ENCODE measurements at regions not wholly inside any gene's neighbourhood (a gene's known extent, or its start where the extent isn't known, plus 50 kb on each side); places are given as distances from the start of the nearest gene placed in this dataset.
"Not testable (repeated sequence)": the region's sequence is repeated elsewhere in the genome, so short reads cannot be mapped to it uniquely, and the experiment has no call there.

DNA sequence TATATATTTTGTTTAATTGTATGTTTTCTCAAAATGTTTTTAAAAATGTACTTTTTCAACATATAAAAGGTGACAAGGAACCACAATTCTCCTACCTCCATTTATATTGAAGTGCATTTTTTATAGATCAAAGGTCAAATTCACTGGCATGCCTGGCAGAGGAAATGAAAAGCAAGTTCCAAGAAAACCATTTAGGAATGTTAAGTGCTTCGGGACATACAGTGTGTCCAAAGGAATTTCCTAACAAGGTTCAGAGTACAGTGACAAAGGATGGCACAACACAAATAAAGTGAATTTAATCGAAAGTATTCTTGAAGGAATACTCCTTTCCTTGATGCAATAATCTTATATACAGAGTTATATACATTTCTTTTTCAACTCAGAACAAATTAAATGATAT, 242.3 kb downstream of the CCER1 start:
- ATAC-seq (no peak), DNase-seq (no peak)
- intact Hi-C loops (cut with DNase I), result no loop called here
- H3K4me1 ChIP-seq, result no peaks in the 10 kb centered on the region
- WGBS, 3 donors, result 47 to 55% (median 52%) methylated on average over 2 of the region's 2 CpGs
- H3K4me3 ChIP-seq, result no peak overlapping the region
- no peaks in the 10 kb centered on the region for H3K27me3 ChIP-seq (ENCODE audit: insufficient read depth in 3 of 3, low read length in 2 of 3)
- H3K27ac ChIP-seq, result no peak overlapping the region
- TF ChIP-seq, protein P1, sequence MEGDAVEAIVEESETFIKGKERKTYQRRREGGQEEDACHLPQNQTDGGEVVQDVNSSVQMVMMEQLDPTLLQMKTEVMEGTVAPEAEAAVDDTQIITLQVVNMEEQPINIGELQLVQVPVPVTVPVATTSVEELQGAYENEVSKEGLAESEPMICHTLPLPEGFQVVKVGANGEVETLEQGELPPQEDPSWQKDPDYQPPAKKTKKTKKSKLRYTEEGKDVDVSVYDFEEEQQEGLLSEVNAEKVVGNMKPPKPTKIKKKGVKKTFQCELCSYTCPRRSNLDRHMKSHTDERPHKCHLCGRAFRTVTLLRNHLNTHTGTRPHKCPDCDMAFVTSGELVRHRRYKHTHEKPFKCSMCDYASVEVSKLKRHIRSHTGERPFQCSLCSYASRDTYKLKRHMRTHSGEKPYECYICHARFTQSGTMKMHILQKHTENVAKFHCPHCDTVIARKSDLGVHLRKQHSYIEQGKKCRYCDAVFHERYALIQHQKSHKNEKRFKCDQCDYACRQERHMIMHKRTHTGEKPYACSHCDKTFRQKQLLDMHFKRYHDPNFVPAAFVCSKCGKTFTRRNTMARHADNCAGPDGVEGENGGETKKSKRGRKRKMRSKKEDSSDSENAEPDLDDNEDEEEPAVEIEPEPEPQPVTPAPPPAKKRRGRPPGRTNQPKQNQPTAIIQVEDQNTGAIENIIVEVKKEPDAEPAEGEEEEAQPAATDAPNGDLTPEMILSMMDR (IDR thresholded peaks at IDR 0.05), result no peak
- no peaks in the 10 kb centered on the region for H3K36me3 ChIP-seq (ENCODE audit: insufficient read depth in 1 of 2, low read depth in 1 of 2)
- H3K9me3 ChIP-seq, result no peaks in the 10 kb centered on the region

DNA sequence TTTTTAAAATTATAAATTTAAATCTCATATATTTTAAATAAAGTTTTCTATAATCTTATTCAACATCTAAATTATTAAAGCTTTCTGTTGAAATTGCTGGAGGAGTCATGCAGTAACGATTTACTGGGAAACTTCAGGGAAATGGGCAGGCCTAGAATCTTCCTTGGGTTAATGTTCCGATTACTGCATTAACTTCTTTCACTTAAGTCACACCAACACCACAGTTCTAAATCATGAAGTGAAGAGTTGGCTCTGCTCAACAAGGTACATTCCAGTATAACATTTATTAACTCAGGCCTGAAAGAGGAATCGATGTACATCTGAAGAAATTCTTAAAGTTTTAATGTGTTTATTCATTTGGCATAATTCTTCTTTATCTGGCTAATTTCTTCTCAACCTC, 244.3 kb downstream of the CCER1 start:
- Histone ChIP-seq H3K27me3 (ENCODE audit: insufficient read depth in 3 of 3, low read length in 2 of 3) (no peaks in the 10 kb centered on the region), H3K36me3 (ENCODE audit: insufficient read depth in 1 of 2, low read depth in 1 of 2) (no peaks in the 10 kb centered on the region), H3K4me3 (no peak overlapping the region), H3K9me3 (no peaks in the 10 kb centered on the region), H3K27ac (no peak overlapping the region), H3K4me1 (no peaks in the 10 kb centered on the region)
- ATAC-seq (no peak), DNase-seq (no peak)
- intact Hi-C loops (cut with DNase I), result no loop called here
- WGBS, 3 donors, result 91 to 97% (median 96%) methylated on average over 3 of the region's 3 CpGs
- TF ChIP-seq, protein P1 (IDR thresholded peaks at IDR 0.05), result no peak

DNA sequence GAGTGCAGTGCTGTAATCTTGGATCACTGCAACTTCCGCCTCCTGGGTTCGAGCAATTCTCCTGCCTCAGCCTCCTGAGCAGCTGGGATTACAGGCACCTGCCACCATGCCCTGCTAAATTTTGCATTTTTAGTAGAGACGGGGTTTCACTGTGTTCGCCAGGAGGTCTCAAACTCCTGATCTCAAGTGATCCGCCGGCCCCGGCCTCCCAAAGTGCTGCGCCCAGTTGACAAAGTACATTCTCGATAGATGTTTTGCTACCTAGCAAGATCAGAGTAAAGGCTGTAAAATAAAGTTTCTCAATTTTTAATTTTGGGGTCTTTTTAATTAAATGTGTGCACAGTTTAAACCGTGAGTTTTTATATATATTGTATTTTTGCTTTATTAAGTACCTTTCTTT, 248.9 kb downstream of the CCER1 start:
- no peaks in the 10 kb centered on the region for H3K27me3 ChIP-seq (ENCODE audit: insufficient read depth in 3 of 3, low read length in 2 of 3)
- intact Hi-C loops (cut with DNase I), result no loop called here

DNA sequence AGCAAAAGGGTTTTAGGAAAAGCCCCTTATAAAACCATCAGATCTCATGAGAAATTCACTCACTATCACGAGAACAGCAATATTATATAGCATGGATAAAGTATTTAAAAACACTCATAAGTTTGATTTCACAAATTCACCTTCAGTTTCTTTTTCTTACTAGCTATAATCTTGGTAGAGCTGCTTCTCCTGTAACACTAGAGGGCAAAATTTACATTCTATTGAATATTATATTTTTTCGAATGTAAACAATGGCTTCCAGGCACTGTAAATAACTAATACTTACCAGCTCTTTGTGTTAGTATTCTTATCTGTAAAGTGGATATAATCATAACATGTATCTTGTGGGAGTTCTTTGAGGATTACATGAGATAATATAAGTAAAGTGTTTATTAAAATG, 259.6 kb downstream of the CCER1 start:
- H3K36me3 ChIP-seq (ENCODE audit: insufficient read depth in 1 of 2, low read depth in 1 of 2), result no peaks in the 10 kb centered on the region
- DNase-seq, result no peak
- H3K4me1 ChIP-seq, result no peaks in the 10 kb centered on the region
- ATAC-seq, result no peak
- no peaks in the 10 kb centered on the region for H3K27me3 ChIP-seq (ENCODE audit: insufficient read depth in 3 of 3, low read length in 2 of 3)
- WGBS, 3 donors, result 84 to 91% (median 86%) methylated on average over 2 of the region's 2 CpGs
- H3K9me3 ChIP-seq, result no peaks in the 10 kb centered on the region
- TF ChIP-seq, protein P1 (IDR thresholded peaks at IDR 0.05), result no peak
- H3K4me3 ChIP-seq, result no peak overlapping the region
- intact Hi-C loops (cut with DNase I), result no loop called here
- no peak overlapping the region for H3K27ac ChIP-seq

More for the DNA sequence above, 248.9 kb downstream of the CCER1 start:
- DNase-seq, result no peak
- ATAC-seq, result no peak
- no peak overlapping the region for H3K4me3 ChIP-seq
- no peaks in the 10 kb centered on the region for H3K4me1 ChIP-seq
- TF ChIP-seq, protein P1 (IDR thresholded peaks at IDR 0.05), result no peak
- no peaks in the 10 kb centered on the region for H3K9me3 ChIP-seq
- no peak overlapping the region for H3K27ac ChIP-seq
- WGBS, 3 donors, result 88 to 94% (median 89%) methylated on average over 10 of the region's 10 CpGs
- no peaks in the 10 kb centered on the region for H3K36me3 ChIP-seq (ENCODE audit: insufficient read depth in 1 of 2, low read depth in 1 of 2)

DNA sequence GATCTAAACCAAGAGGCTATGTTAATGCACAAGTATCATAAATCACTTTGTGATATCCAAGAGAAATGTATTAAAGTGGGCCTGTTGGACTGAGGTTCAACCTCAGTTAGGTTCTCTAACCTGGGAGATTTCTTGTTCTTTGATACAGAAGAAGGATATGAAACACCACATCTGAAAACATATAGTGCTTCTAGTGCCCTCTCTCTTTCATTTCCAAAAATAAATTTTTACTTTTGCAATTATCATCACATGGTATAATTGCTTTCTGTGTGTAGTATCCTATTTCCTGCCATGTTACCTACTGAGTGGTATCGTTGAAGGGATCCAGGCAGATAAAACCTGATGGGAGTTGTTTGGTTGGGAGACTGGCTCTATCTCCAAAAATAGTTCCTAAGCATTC, 264.9 kb downstream of the CCER1 start:
- intact Hi-C loops (cut with DNase I), result no loop called here
- no peaks in the 10 kb centered on the region for H3K27me3 ChIP-seq (ENCODE audit: insufficient read depth in 3 of 3, low read length in 2 of 3)
- DNase-seq, result no peak
- ATAC-seq, result no peak
- no peaks in the 10 kb centered on the region for H3K4me1 ChIP-seq
- no peak overlapping the region for H3K4me3 ChIP-seq
- WGBS, 3 donors, result 65 to 71% (median 69%) methylated on average over 1 of the region's 1 CpG
- no peak overlapping the region for H3K27ac ChIP-seq
- TF ChIP-seq, protein P1 (IDR thresholded peaks at IDR 0.05), result no peak
- no peaks in the 10 kb centered on the region for H3K9me3 ChIP-seq
- H3K36me3 ChIP-seq (ENCODE audit: insufficient read depth in 1 of 2, low read depth in 1 of 2), result no peaks in the 10 kb centered on the region

DNA sequence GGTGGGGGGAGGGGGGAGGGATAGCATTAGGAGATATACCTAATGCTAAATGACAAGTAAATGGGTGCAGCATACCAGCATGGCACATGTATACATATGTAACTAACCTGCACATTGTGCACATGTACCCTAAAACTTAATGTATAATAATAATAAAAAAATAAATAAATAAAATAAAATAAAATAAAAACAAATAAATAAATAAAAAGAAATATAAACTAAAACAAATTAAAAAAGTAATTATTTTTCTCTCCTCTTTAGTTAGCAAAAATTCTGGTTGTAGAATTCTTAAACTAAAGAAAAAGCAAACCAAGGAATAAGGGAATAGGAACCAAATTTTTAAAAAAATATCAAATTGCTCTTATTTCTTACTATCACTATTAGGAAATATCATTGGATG, 267.3 kb downstream of the CCER1 start:
- H3K36me3 ChIP-seq (ENCODE audit: insufficient read depth in 1 of 2, low read depth in 1 of 2); intact Hi-C loops (cut with DNase I); ATAC-seq; H3K4me1 ChIP-seq; H3K27me3 ChIP-seq (ENCODE audit: insufficient read depth in 3 of 3, low read length in 2 of 3); H3K27ac ChIP-seq; H3K9me3 ChIP-seq; H3K4me3 ChIP-seq; DNase-seq: not testable (repeated sequence)

Data from psoas muscle (tissue), 7 donors.